Lung (tissue), 11 donors: ENCODE measurements at regions not wholly inside any gene's neighbourhood (a gene's known extent, or its start where the extent isn't known, plus 50 kb on each side); places are given as distances from the start of the nearest gene placed in this dataset.

Experiments
- ATAC-seq: fragments of 200-7000 bp; cut with Tn5 transposase; one replicate; pipeline ENCODE4 v1.9.1; 2020; ENCODE audit warnings: moderate number of reproducible peaks; ENCODE audit not compliant: insufficient read depth, low FRiP score
- DNase-seq, 3 donors: peaks; one replicate each; pipeline ENCODE4 v3.0.0-alpha.2; 2013 to 2017
- H3K27ac ChIP-seq, 2 donors: one replicate each; pipeline ENCODE4 v1.5.1; 2013; ENCODE audit warnings: mild to moderate bottlenecking in 2 of 2, moderate library complexity in 2 of 2, control low read depth in 1 of 2, inconsistent platforms in 1 of 2, low read depth in 1 of 2, low read length in 1 of 2
- H3K27me3 ChIP-seq, 3 donors: one replicate each; pipeline ENCODE4 v1.5.1; 2013; ENCODE audit warnings: low read length in 2 of 3; ENCODE audit not compliant: control insufficient read depth in 3 of 3, insufficient read depth in 3 of 3
- H3K36me3 ChIP-seq, 4 donors: one replicate each; pipeline ENCODE4 v1.5.1; 2013; ENCODE audit warnings: low read length in 4 of 4, mild to moderate bottlenecking in 1 of 4, moderate library complexity in 1 of 4; ENCODE audit not compliant: control insufficient read depth in 4 of 4, insufficient read depth in 4 of 4
- H3K4me1 ChIP-seq, 5 donors: one replicate each; pipeline ENCODE4 v1.5.1; 2013; ENCODE audit warnings: low read length in 5 of 5, mild to moderate bottlenecking in 2 of 5, moderate library complexity in 1 of 5; ENCODE audit not compliant: control insufficient read depth in 5 of 5, insufficient read depth in 5 of 5
- H3K4me3 ChIP-seq: one replicate; pipeline ENCODE4 v1.5.1; 2013; ENCODE audit warnings: mild to moderate bottlenecking, control low read depth, moderate library complexity
- H3K9ac ChIP-seq, 2 donors: one replicate each; pipeline ENCODE4 v1.5.1; 2013; ENCODE audit warnings: low read length in 2 of 2, control low read depth in 1 of 2; ENCODE audit not compliant: insufficient read depth in 1 of 2
- H3K9me3 ChIP-seq, 4 donors: one replicate each; pipeline ENCODE4 v1.5.1; 2013; ENCODE audit warnings: low read length in 3 of 4, mild to moderate bottlenecking in 1 of 4, moderate library complexity in 1 of 4; ENCODE audit not compliant: control insufficient read depth in 4 of 4, insufficient read depth in 3 of 4
- CTCF ChIP-seq: IDR thresholded peaks from 2 replicates; pipeline ENCODE4 v1.5.1; 2012; ENCODE audit warnings: mild to moderate bottlenecking; ENCODE audit errors: control extremely low read depth, extremely low read depth
- WGBS, 2 donors: extraction: QIAGEN DNeasy Blood & Tissue Kit; methylation state at CpG; one replicate each; pipeline ENCODE4 v1.1.7; 2013; 5-methylcytosine and 5-hydroxymethylcytosine counted together
- donor health status: control.
- donor health status: control.
- donor health status: Bipolar disorder and iron deficiency.
- donor health status: healthy.
- donor health status: DM: yes; HTN: yes; CAD: no.

DNA sequence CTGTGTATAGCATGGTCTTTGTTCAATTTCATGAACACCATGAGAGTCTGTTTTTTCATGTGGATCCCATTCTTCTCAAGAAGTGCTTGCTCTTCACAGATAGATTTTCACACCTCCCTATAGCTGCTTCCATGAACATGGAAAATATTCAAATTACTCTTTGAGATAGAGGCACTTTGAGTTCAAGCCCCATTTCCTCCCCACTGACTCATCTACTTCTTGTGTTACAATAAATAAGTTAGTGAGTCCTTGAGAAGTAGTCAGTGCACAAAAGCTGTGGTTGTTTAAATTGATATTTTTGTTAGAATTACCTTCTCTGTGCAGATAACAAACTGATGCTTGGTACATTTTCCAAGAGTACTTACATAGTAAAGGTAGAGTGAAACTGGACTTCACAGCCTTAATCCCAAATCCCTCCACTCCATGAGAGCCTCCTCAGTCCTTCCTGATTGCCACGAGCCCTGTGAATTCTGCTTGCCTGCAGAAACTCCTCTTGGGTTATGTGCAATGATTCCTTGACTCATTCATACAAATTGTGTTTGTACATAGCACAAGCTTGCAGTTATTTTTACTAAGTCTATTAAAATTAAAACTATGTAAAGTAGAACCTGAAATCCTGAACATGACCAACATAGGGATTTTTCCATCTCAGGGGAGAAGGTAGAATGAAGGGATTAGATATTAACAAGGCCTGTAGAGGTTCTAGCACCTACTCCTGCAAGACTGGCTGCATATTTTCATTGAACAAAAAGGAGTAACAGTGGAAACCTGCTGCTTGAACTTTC lies 496.2 kb downstream of the TNS3 start:
- Histone ChIP-seq H3K9me3 (no peaks in the 10 kb centered on the region), H3K4me1 (peaks cover 0 to 17% (median 0%) of the 10 kb centered on the region in 5 donors), H3K9ac (no peak overlapping the region), H3K4me3 (no peak overlapping the region), H3K27ac (no peak overlapping the region), H3K27me3 (no peaks in the 10 kb centered on the region), H3K36me3 (no peaks in the 10 kb centered on the region)
- ATAC-seq (no peak), DNase-seq (no peak)
- no peak for TF ChIP-seq CTCF
- WGBS, 2 donors = 78 to 89% methylated on average over 1 of the region's 1 CpG

- Histone ChIP-seq H3K4me3 (no peak overlapping the region), H3K27me3 (no peaks in the 10 kb centered on the region), H3K9me3 (no peaks in the 10 kb centered on the region), H3K9ac (no peak overlapping the region), H3K27ac (no peak overlapping the region), H3K36me3 (no peaks in the 10 kb centered on the region), H3K4me1 (peaks cover 0 to 35% (median 3%) of the 10 kb centered on the region in 5 donors)
- ATAC-seq (no peak), DNase-seq (no peak)
- 85 to 93% methylated on average over 7 of the region's 7 CpGs for WGBS, 2 donors
- TF ChIP-seq CTCF = no peak
Measured at GRCh38 chr7:47083476-47084250, 498.2 kb downstream of the TNS3 start.

GRCh38 chr7:47080816-47081215 lies 501.1 kb downstream of the TNS3 start:
- TF ChIP-seq CTCF = no peak
- H3K36me3 ChIP-seq = no peaks in the 10 kb centered on the region
- no peak overlapping the region for H3K9ac ChIP-seq
- peaks cover 0 to 39% (median 5%) of the 10 kb centered on the region in 5 donors for H3K4me1 ChIP-seq
- H3K4me3 ChIP-seq = no peak overlapping the region
- H3K9me3 ChIP-seq = no peaks in the 10 kb centered on the region
- ATAC-seq = peak; percentile 43
- no peaks in the 10 kb centered on the region for H3K27me3 ChIP-seq
- H3K27ac ChIP-seq = no peak overlapping the region
- DNase-seq = peak; percentile 91 to 97 (median 96)
- whole genome bisulfite sequencing, 2 donors = 45 to 65% methylated on average over 3 of the region's 3 CpGs
